ENCODE measurements at regions not wholly inside any gene's neighbourhood (a gene's known extent, or its start where the extent isn't known, plus 50 kb on each side); places are given as distances from the start of the nearest gene placed in this dataset.
"Not testable (repeated sequence)": the region's sequence is repeated elsewhere in the genome, so short reads cannot be mapped to it uniquely, and the experiment has no call there.

DNA sequence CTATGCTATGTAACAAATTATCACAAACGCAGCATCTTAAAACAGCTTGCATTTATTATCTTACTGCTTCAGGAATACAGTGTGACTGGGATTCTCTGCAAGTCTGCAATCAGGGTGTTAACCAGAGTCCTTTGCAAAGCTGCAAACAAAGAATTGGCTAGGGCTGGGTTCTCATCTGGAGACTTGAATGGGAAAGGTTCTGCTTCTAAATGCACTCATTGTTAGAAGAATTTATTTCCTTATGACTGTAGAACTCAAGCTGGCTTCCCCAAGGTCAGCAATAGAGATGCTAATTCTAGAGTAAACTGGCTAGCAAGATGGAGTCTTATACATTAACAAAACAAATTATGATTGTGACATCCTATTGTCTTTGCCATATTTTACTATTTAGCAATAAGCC is 673.7 kb downstream of the DIPK2A start:
- no peak for DNase-seq

DNA sequence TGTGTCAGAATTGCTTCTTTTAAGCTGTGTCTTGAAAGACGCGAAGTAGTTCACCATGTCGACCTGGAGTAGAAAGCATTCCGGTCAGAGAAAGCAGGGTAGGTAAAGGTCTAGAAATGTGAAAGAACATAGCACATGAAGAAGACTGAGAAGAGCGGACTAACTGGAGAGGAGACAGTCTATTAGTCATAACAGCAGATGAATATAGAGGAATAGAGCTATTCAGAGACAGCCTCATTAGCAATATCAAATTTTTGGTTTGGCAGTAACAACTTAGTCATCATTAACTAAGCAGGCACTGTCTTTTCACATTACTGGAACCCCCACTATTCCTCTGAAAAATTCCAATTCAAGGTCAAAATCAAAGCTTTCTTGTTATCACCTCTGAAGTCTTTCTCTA is 678.8 kb downstream of the DIPK2A start:
- no peak for DNase-seq

DNA sequence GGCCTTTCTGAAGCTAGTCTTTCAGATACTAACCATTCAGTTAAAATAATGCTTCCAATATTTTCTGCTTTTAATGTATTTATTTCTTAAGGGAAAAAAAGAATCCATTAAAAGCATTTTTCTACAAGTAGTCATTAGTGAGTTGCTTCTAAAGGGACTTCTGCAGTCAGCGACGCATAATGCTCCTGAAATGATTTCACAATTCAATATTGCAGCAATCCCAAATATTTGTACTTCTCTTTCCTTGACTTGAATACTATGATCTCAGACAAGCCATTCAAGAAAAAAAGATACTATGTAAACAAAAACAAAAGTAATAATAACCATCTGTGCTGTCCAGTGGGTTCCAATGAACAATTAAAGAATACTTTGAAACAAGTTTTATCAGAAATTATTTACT is 681.0 kb downstream of the DIPK2A start:
- DNase-seq: peak; percentile 31 to 84 (median 51)

DNA sequence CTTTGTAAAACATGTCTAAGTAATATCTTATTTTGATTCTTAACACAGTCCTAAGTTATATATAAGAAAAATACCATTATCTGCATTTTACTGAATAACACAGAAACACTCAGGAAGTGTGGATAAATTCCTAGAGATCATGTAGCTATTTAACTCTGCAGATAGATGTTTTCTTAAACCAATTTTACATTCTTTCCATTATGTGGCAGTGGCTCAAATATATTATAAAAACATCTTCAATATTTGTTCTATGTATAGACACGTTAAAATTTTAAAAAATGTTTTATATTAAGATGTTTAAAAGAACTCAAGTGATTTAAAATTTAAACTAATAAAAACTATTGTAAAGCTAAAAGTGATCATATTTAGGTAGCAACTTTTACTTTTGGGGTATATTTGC is 683.8 kb downstream of the DIPK2A start:
- DNase-seq: no peak

DNA sequence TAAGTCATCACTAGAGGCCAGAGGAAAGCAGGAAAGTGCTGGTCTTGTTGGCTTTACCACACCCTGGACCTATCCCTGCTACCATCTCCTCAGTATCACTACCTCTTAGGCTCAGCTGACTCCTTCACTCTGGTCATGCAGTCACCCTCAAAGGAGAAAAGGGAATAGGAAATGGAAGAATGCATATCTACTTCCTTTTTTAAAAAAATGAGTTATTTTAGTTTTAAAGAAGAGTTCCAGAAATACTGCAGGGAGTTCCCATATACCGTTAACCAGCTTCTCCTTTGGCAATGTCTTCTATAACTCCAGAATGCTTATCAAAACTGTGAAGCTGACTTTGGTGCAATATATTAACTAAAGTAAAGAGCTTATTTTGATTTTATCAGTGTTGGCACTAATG is 688.6 kb downstream of the DIPK2A start:
- peak; percentile 54 to 82 (median 66) for DNase-seq

DNA sequence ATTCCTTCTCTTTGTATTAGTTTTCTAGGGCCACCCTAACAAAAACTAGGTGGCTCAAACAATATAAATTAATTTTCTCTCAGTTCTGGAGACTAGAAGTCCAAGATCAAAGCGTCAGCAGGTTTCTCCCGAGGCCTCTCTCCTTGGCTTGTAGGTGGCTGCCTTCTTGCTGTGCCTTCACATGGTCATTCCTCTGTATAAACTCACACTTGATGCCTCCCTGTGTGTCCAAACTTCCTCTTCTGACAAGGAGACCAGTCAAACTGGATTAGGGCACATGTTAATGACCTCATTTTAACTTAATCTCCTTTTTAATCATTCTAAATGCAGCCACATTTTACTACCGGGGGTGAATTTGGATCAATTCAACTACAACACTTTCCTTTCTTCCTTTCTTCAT is 691.1 kb downstream of the DIPK2A start:
- DNase-seq: peak; percentile 1 to 48 (median 14)

DNA sequence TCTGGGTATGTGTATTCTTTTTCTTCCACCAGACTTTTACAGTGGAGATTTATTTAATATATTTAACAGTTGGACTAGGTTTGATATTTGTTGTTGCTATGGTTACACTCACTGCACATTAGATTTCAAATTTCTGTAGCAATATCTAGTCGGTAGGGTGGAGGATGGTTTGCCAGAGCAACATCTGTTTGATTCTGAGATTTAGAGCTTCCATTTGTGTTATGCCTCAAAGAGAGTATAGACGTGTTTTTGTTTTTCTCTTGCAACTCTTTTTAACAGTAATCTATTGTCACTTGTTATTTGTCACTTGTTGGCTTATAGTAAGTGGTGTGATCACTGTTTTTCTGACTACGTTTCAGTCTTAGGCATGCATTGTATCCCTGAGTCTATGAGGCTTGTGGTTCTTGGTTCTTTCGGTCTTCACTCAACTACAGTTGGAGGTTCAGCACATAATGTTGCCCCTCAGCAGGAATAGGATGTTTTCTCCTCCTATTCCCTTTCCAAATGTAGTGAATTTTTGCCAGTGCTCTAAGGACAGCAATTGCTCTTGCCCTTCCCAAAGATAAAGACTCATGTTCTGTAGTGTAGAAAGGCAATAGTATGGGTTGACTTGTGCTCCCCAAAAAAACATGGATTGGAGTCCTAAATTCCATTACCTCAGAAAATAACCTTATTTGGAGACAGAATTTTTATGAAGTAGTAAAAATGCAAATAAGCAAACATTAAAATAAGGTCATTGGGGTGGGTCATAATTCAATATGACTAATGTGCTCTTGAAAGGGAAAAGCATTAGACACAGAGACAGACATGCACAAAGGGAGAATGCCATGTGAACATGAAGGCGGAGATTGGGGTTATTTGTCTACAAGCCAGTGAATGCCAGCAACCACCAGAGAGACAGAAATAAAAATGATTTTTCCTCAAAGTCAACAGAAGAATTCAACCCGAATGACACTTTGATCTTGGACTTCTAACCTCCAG is 692.1 kb downstream of the DIPK2A start:
- DNase-seq: no peak

DNA sequence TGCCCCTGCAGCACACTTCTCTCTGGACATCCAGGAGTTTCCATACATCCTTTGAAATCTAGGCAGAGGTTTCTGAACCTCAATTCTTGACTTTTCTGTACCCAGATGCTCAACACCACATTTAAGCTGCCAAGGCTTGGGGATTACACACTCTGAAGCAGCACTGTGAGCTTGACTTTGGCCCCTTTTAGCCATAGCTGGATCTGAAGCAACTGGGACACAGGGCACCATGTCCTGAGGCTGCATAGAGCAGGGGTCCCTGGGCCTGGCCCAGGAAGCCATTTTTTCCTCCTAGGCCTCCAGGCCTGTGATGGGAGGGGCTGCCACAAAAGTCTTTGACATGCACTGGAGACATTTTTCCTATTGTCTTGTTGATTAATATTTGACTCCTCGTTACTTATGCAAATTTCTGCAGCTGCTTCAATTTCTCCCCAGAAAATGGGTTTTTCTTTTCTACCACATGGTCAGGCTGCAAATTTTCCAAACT is 694.0 kb downstream of the DIPK2A start:
- DNase-seq: no peak

DNA sequence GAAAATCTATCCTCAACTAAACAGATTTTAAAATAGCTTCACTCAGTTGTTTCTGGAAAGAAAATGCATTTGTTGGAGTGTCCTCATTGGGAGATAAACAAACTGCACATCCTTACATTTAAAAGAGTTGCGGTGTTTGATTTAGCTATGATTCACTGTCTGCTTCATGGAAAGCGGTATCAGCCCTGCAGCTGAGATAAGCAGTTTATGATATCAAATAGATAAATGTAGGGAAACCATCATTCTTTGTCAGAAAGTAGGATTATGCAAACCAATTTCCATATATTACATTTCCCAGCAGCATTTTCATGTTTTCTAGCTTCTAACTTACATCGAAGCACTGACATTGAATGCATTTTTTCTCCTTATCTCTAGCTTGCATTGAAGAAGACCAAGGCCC is 698.9 kb downstream of the DIPK2A start:
- DNase-seq: no peak

DNA sequence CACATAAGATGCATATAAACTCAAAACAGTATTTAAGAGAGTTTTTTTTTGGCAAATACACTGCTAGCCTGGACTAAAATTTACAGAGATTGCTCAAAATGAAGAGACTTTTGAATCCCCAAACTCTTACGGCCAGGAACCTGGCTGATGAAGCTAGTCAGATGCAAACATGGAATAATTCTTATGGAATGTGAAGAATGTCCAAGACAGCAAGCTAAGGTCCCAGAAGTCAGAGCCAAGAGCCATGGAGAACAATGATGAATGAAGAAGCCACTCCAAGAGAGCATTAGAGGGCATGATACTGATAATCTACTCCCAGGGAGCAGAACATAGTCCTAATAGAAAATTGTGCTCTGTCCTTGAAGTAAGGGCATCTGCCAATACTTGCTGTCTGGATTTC is 705.5 kb downstream of the DIPK2A start:
- no peak for DNase-seq

DNA sequence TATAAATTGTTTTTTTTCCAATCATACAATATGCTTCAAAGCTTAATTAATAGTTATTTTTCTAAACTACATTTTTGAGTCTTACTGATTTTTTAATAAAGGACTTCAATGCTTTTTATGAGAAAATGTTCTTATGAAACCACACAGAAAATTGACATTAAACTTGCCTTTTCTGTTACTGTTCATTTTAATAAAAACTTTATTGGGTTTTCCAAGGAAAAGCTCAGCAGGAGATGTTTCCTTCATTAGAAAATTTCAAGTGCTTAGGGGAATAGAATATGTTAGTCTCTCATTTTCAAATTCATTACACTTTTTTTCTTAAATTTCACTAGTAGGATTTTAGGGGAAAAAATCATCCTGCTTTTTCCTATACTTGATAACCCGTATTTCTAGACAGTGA is 711.4 kb downstream of the DIPK2A start:
- DNase-seq: no peak

DNA sequence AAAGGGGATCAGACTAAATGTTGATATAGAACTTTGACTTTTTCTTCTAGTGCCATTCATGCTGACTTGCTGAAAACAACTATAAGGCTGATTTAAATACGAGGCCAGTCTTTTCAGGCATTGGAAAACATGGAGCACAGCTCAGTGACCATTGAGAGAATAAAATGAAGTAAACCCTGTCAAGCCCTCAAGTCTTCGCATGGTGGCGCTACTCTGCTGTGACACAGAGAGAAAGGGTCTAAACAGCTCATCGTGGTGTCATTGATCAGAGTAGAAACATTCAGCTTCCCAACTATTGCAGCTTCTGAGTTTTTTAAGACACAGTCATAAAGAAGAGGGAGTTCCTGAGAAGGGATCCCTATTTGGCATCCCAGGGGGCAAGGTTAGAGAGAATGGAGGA is 716.2 kb downstream of the DIPK2A start:
- DNase-seq: no peak

DNA sequence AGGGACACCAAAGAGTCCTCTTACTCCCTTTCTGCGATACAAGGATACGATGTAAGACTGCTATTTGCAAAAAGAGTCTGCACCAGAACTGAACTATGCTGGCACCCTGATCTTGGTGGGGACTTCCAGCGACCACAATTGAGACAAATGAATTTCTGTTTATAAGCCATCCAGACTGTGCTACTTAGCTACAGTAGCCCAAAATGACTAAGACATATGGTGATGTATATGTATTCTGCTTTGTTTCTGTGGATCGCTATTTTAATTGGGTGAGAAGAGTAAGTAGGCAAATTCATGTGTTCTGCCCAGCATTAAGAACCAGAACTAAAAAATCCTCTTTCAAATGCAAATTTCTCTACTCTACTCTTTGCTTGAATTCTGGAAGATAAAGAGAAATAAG is 720.9 kb downstream of the DIPK2A start:
- DNase-seq: no peak

DNA sequence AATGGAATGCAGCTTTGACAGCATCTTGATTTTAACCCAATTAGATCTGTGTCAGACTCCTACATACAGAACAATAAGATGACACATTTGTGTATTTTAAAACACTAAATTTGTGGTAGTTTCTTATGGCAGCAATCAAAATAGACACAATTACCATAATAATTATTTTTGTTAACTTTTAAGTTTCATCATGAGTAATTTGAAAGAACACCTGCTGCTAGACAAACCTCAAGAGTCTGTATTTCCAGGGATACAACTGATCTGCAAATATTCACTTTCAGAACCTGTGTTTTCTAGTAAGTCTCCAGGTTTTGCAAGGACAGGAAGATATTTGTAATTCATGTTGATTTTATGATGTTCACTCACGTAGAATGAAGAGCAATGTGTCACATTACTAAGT is 736.8 kb downstream of the DIPK2A start:
- no peak for DNase-seq

DNA sequence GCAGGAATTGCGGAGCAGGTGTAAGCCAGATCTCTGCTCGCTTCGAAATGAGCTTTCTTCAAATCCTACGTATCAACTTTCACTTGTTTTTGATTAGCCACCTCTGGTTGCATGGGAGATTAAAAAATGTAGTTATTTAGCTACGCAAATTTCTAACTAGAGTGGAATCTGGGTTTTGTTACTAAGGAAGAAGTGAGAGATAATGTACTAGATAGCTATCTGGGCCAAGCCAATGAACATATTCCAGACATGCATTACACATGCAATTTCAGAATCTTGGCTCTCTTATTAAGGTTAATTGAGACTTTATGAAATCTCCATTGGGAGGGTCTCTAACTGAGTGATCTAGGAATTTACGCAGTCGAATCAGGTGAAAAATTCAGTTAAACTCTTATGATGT is 765.7 kb downstream of the DIPK2A start:
- no peak for DNase-seq

DNA sequence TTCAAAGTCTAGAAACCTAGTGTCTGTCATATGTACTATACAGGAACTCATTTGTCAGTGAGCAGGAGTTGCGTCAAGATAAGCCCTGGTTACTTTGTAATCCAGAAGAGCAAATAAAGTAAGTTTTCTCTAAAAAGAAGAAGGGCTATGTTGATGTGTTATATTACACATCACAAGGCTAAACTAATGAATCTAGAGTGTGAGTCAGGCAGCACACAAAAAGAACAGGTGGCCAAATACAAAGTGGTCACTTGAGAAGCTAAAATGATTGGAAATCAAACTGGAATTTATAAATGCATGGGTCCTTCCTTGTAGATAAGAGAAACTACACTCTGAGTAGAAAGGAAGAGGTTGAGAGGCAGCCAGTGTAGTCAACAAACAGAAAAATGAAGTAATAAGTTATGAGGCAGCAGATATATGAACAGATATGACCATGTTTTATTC is 771.6 kb downstream of the DIPK2A start:
- DNase-seq: no peak

DNA sequence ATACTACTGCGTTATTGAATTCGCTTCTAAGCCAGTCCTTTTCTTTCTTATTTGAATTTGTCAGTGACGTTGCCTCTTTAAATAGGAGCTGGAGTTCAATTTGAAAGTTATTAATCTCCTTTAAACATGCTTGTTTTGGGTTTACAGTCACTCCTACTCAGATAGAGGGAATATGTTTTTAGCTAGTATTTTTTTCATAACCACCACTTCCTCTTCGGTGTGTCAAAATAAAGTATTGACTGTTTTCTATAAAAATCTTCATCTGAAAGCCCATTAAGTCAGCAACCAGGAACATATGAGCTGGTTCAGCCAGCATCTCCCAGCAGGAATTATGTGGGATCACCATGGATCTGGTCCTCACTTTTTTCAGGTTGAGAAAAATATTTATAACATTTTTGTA is 772.9 kb downstream of the DIPK2A start:
- DNase-seq: no peak

DNA sequence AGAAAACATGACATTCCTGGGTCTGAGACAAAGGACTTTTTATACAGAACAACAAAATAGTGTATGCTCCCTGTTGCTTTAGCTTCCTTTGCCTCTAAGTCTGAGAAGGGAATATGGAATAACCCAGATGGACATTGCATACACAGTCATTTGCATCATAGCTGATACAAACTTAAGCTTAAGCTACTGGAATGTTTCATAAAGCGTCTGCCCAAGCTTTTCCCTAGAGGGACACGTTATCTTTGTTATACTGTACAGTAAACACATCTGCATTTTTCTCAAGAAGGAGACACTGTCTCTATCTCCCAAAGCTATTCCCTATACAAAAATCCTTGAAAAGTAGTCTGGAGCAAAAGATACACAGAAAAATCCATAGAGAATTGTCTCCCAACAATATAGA is 775.0 kb downstream of the DIPK2A start:
- no peak for DNase-seq

DNA sequence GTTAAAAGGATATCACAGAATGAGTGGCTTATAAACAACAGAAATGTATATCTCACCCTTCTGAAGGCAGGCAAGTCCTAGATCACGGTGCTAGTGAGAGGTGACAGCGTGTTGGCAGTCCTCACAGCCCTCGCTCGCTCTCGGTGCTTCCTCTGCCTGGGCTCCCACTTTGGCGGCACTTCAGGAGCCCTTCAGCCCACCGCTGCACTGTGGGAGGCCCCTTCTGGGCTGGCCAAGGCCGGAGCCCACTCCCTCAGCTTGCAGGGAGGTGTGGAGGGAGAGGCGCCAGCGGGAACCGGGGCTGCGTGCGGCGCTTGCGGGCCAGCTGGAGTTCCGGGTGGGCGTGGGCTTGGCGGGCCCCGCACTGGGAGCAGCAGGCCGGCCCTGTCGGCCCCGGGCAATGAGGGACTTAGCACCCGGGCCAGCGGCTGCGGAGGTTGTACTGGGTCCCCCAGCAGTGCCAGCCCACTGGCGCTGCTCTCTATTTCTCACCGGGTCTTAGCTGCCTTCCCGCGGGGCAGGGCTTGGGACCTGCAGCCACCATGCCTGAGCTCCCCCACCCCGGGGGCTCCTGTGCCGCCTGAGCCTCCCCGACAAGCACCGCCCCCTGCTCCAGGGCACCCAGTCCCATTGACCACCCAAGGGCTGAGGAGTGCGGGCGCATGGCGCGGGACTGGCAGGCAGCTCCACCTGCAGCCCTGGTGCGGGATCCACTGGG is 778.1 kb downstream of the DIPK2A start:
- DNase-seq: not testable (repeated sequence)

DNA sequence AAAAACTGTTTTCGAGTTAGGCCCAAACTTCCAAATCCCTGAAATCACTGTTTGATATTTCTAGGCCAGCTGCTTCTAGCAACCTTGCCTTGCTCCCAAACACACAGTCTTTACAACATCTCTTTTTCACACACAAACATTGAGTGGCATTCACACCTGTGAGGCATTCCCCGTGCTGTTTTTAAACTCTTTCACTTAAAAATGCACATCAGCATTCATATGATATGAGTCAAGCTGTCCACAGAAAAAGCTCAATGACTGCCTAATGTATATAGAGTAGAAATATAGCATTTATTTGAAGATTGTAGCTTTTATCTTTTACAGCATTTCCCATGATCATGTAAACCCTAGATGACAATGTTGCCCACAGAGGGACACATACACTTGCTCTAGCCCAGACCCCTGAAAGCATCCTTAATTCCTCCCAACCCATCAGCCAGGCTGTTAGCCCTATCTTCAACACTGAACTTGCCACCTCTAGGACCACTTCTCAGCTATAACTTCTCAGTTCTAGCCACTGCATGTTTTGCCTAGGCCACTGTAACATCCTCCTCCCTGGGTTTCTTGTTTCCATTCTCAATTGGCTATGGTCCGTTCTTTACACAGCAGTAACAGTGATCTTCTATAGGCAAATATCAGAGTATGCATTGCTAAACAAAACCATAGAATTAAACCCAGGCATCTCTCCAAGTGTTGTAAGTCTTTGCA is 782.6 kb downstream of the DIPK2A start:
- no peak for DNase-seq

DNA sequence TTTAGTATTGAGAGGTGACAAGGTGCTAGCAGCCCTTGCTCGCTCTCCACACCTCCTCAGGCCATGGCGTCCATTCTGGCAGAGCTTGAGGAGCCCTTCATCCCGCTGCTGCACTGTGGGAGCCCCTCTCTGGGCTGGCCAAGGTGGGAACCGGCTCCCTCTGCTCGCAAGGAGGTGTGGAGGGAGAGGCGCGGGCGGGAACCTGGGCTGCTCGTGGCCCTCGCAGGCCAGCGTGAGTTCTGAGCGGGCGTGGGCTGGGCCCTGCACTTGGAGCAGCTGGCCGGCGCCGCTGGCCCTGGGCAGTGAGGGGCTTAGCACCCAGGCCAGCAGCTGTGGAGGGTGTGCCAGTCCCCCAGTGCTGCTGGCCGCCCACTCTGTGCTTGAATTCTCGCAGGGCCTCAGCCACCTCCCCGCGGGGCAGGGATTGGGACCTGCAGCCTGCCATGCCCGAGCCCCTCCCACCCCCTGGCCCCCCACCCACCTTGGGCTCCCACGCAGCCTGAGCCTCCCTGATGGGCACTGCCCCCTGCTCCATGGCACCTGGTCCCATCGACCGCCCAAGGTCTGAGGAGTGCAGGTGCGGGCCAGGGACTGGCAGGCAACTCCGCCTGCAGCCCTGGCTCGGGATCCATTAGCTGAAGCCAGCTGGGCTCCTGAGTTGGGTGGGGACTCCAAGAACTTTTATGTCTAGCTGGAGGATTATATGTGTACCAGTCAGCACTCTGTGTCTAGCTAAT is 785.2 kb downstream of the DIPK2A start:
- no peak for DNase-seq

DNA sequence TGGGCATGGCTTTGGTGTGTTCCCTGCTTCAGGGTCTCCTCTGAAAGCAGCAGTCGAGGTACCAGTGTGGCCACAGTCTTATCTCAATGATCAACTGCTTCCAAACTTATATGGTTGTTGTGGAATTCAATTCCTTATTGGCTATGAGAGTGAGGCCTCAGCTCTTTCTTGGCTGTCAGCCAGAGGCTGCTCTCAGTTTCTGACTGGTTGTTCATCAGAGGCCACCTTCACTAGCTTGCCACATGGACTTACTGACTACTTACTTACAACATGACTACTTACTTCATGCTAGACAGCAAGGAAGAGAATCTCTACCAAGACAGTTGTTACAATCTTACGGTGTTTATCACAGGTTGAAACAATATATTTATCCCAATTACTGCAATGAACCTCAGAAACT is 789.2 kb downstream of the DIPK2A start:
- DNase-seq: no peak

Measured in suppressor macrophage (primary cell).